ENCODE measurements at regions not wholly inside any gene's neighbourhood (a gene's known extent, or its start where the extent isn't known, plus 50 kb on each side); places are given as distances from the start of the nearest gene placed in this dataset.

DNA sequence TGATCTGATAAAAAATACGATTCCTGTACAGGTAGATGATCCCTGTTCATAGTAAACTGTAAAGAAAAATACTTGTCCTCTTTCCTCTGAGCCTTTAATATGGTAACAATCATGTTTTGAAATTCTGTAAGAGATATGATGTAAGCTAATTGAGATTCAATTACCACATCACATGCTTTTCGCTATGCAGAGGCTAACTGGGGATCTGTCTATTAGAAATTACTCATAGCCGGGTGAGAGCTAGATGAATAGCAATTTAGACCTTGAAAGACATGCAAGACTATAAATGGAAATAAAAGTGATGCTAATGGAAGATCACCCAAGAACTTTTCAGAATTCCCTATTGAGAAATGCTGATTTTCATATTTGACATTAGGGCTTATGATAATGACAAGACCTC is 579.9 kb upstream of the ZNF717 start:
- Histone ChIP-seq H4K91ac (replicated peaks; ENCODE audit: insufficient read length, low read length) (no peak overlapping the region), H3K79me1 (ENCODE audit: low read depth, low read length) (no peaks in the 10 kb centered on the region), H3K18ac (ENCODE audit: extremely low read depth, low read length) (no peak overlapping the region), H3K4me3 (ENCODE audit: extremely low read depth in 1 of 4, insufficient read depth in 2 of 4, low read depth in 3 of 4, low read length in 4 of 4) (no peak overlapping the region), H2BK120ac (replicated peaks; ENCODE audit: low read depth, low read length) (no peak overlapping the region), H3K4me1 (replicated peaks in 1 of 4; ENCODE audit: control insufficient read depth in 3 of 4, insufficient read depth in 4 of 4, low read length in 3 of 4) (no peaks in the 10 kb centered on the region; a peak in 1 of 7 replicates), H2BK20ac (ENCODE audit: low read length) (no peak overlapping the region), H3K36me3 (ENCODE audit: control insufficient read depth in 2 of 4, insufficient read depth in 4 of 4, low read length in 3 of 4) (no peaks in the 10 kb centered on the region), H3K14ac (ENCODE audit: insufficient read length) (no peak overlapping the region), H3K4me2 (ENCODE audit: insufficient read depth in 1 of 2, low read depth in 2 of 2, low read length in 2 of 2) (no peak overlapping the region), H2AFZ (ENCODE audit: low read length) (no peak overlapping the region), H3K27me3 (replicated peaks in 1 of 4; ENCODE audit: control insufficient read depth in 3 of 4, extremely low read depth in 1 of 4, insufficient read depth in 3 of 4, low read length in 3 of 4) (no peaks in the 10 kb centered on the region), H4K20me1 (replicated peaks in 1 of 2; ENCODE audit: control insufficient read depth in 1 of 2, insufficient read depth in 2 of 2, low read length in 2 of 2) (no peaks in the 10 kb centered on the region), H3K27ac (ENCODE audit: low read depth, low read length) (no peak overlapping the region), H3K23ac (ENCODE audit: insufficient read length) (no peak overlapping the region), H3K56ac (replicated peaks; ENCODE audit: insufficient read length, low read depth, low read length) (no peak overlapping the region), H4K5ac (ENCODE audit: insufficient read length, low read depth, low read length) (no peak overlapping the region), H4K8ac (ENCODE audit: extremely low read depth, insufficient read depth, low read length) (no peak overlapping the region), H2BK5ac (ENCODE audit: low read depth, low read length) (no peak overlapping the region), H2BK12ac (ENCODE audit: low read depth, low read length) (no peak overlapping the region), H3K23me2 (ENCODE audit: low read depth, low read length) (no peaks in the 10 kb centered on the region), H2AK5ac (ENCODE audit: low read depth, low read length) (no peak overlapping the region), H3K4ac (replicated peaks; ENCODE audit: insufficient read length, low read depth, low read length) (no peak overlapping the region), H3K9me3 (ENCODE audit: insufficient read depth in 2 of 2, low read depth in 1 of 2, low read length in 1 of 2) (no peaks in the 10 kb centered on the region), H3K79me2 (ENCODE audit: control insufficient read depth in 1 of 2, insufficient read depth in 2 of 2, low read length in 2 of 2) (no peaks in the 10 kb centered on the region), H3K9ac (replicated peaks in 1 of 4; ENCODE audit: extremely low read depth in 1 of 4, low read depth in 3 of 4, low read length in 3 of 4) (no peak overlapping the region), H2BK15ac (ENCODE audit: low read length) (no peak overlapping the region)
- CTCF ChIA-PET (ENCODE audit: partially characterized antibody) = interaction anchor here (0.6 kb wide), 1 partner anchor 82 kb away, joined by 3 read pairs; no protein-coding TSS in a partner anchor
- TF ChIP-seq POU5F1 (IDR thresholded peaks at IDR 0.05; ENCODE audit: low read depth, low read length) = no peak
- no peak for TF ChIP-seq RNF2 (IDR thresholded peaks at IDR 0.05; ENCODE audit: borderline replicate concordance, low read depth, low read length, missing control alignments, poor library complexity, severe bottlenecking)
- TF ChIP-seq POLR2AphosphoS5 (IDR thresholded peaks at IDR 0.05; ENCODE audit: low read depth, low read length) = no peak
- TF ChIP-seq ZNF274 (IDR thresholded peaks at IDR 0.05; ENCODE audit: borderline replicate concordance, extremely low read depth, low read length) = no peak
- no peak for TF ChIP-seq TCF12 (IDR thresholded peaks at IDR 0.05; ENCODE audit: low read depth, low read length)
- no peak for TF ChIP-seq BACH1 (IDR thresholded peaks at IDR 0.05; ENCODE audit: low read length)
- 91% methylated on average over 3 of the region's 3 CpGs; no CpG with 5 or more reads in 1 of the 2 experiments for WGBS, 2 experiments (ENCODE audit: extremely low coverage in 1 of 2, insufficient coverage in 1 of 2, insufficient read length in 1 of 2, insufficient replicate concordance in 2 of 2, low coverage in 1 of 2, low lambda C conversion rate in 2 of 2, missing lambda C conversion rate in 1 of 2)
- FAIRE-seq (no peak), DNase-seq (ENCODE audit: low read depth in 1 of 2, low spot score in 2 of 2) (no peak)
- POLR2A ChIA-PET (ENCODE audit: partially characterized antibody) = no interaction called here

All from H1 (cell line).